ENCODE measurements at regions not wholly inside any gene's neighbourhood (a gene's known extent, or its start where the extent isn't known, plus 50 kb on each side); places are given as distances from the start of the nearest gene placed in this dataset.

GRCh38 chr2:56709181-56709580 is 525.4 kb downstream of the CCDC85A start:
- Histone ChIP-seq H3K27ac (no peak overlapping the region), H3K4me3 (ENCODE audit: low read depth in 1 of 2, low read length in 1 of 2) (no peak overlapping the region), H3K9me3 (no peaks in the 10 kb centered on the region), H3K4me1 (ENCODE audit: control insufficient read depth in 1 of 2, insufficient read depth in 1 of 2, low read depth in 1 of 2, low read length in 1 of 2) (no peaks in the 10 kb centered on the region), H3K36me3 (no peaks in the 10 kb centered on the region), H3K27me3 (no peaks in the 10 kb centered on the region)
- no peak for TF ChIP-seq CTCF (IDR thresholded peaks at IDR 0.05)

GRCh38 chr2:56713161-56713676 is 529.4 kb downstream of the CCDC85A start:
- Histone ChIP-seq H3K9me3 (no peaks in the 10 kb centered on the region), H3K4me1 (ENCODE audit: control insufficient read depth in 1 of 2, insufficient read depth in 1 of 2, low read depth in 1 of 2, low read length in 1 of 2) (no peaks in the 10 kb centered on the region), H3K36me3 (no peaks in the 10 kb centered on the region), H3K27me3 (no peaks in the 10 kb centered on the region), H3K4me3 (ENCODE audit: low read depth in 1 of 2, low read length in 1 of 2) (no peak overlapping the region), H3K27ac (no peak overlapping the region)
- TF ChIP-seq CTCF (IDR thresholded peaks at IDR 0.05) = no peak

- Histone ChIP-seq H3K27me3 (no peaks in the 10 kb centered on the region), H3K4me1 (ENCODE audit: control insufficient read depth in 1 of 2, insufficient read depth in 1 of 2, low read depth in 1 of 2, low read length in 1 of 2) (no peaks in the 10 kb centered on the region), H3K36me3 (no peaks in the 10 kb centered on the region), H3K9me3 (no peaks in the 10 kb centered on the region), H3K27ac (no peak overlapping the region), H3K4me3 (ENCODE audit: low read depth in 1 of 2, low read length in 1 of 2) (no peak overlapping the region)
- no peak for TF ChIP-seq CTCF (IDR thresholded peaks at IDR 0.05)
Observed at GRCh38 chr2:56713978-56714377, 530.2 kb downstream of the CCDC85A start.

- H3K27ac ChIP-seq = no peak overlapping the region
- no peaks in the 10 kb centered on the region for H3K27me3 ChIP-seq
- H3K9me3 ChIP-seq = no peaks in the 10 kb centered on the region
- H3K4me3 ChIP-seq (ENCODE audit: low read depth in 1 of 2, low read length in 1 of 2) = no peak overlapping the region
- H3K36me3 ChIP-seq = no peaks in the 10 kb centered on the region
- TF ChIP-seq CTCF (IDR thresholded peaks at IDR 0.05) = no peak
- H3K4me1 ChIP-seq (ENCODE audit: control insufficient read depth in 1 of 2, insufficient read depth in 1 of 2, low read depth in 1 of 2, low read length in 1 of 2) = no peaks in the 10 kb centered on the region
Observed at GRCh38 chr2:56714400-56714799, 530.6 kb downstream of the CCDC85A start.

- Histone ChIP-seq H3K4me3 (ENCODE audit: low read depth in 1 of 2, low read length in 1 of 2) (no peak overlapping the region), H3K9me3 (no peaks in the 10 kb centered on the region), H3K27me3 (no peaks in the 10 kb centered on the region), H3K4me1 (ENCODE audit: control insufficient read depth in 1 of 2, insufficient read depth in 1 of 2, low read depth in 1 of 2, low read length in 1 of 2) (no peaks in the 10 kb centered on the region), H3K36me3 (no peaks in the 10 kb centered on the region), H3K27ac (no peak overlapping the region)
- no peak for TF ChIP-seq CTCF (IDR thresholded peaks at IDR 0.05)
Observed at GRCh38 chr2:56715683-56716082, 531.9 kb downstream of the CCDC85A start.

GRCh38 chr2:56718413-56718812 is 534.6 kb downstream of the CCDC85A start:
- Histone ChIP-seq H3K4me1 (ENCODE audit: control insufficient read depth in 1 of 2, insufficient read depth in 1 of 2, low read depth in 1 of 2, low read length in 1 of 2) (no peaks in the 10 kb centered on the region), H3K9me3 (no peaks in the 10 kb centered on the region), H3K27ac (no peak overlapping the region), H3K4me3 (ENCODE audit: low read depth in 1 of 2, low read length in 1 of 2) (no peak overlapping the region), H3K36me3 (no peaks in the 10 kb centered on the region), H3K27me3 (no peaks in the 10 kb centered on the region)
- no peak for TF ChIP-seq CTCF (IDR thresholded peaks at IDR 0.05)

All from neutrophil (primary cell).